ENCODE measurements at regions not wholly inside any gene's neighbourhood (a gene's known extent, or its start where the extent isn't known, plus 50 kb on each side); places are given as distances from the start of the nearest gene placed in this dataset.
"Not testable (repeated sequence)": the region's sequence is repeated elsewhere in the genome, so short reads cannot be mapped to it uniquely, and the experiment has no call there.

- Histone ChIP-seq H3K4me1 (ENCODE audit: control insufficient read depth, insufficient read depth, low read length) (no peaks in the 10 kb centered on the region), H3K9me3 (ENCODE audit: control insufficient read depth, low read length) (no peaks in the 10 kb centered on the region), H3K27me3 (replicated peaks; ENCODE audit: control insufficient read depth, insufficient read depth, low read length) (no peaks in the 10 kb centered on the region), H3K9ac (ENCODE audit: low read length) (no peak overlapping the region), H3K36me3 (ENCODE audit: control insufficient read depth, insufficient read depth, low read length, severe bottlenecking) (no peaks in the 10 kb centered on the region), H3K4me3 (ENCODE audit: low read length) (no peak overlapping the region)
- DNase-seq (ENCODE audit: low read depth): no peak
Observed at GRCh38 chr1:90220941-90221693, 226.2 kb downstream of the ZNF326 start.

- Histone ChIP-seq H3K4me1 (ENCODE audit: control insufficient read depth, insufficient read depth, low read length) (no peaks in the 10 kb centered on the region), H3K27me3 (replicated peaks; ENCODE audit: control insufficient read depth, insufficient read depth, low read length) (no peaks in the 10 kb centered on the region), H3K9ac (ENCODE audit: low read length) (no peak overlapping the region), H3K4me3 (ENCODE audit: low read length) (no peak overlapping the region), H3K9me3 (ENCODE audit: control insufficient read depth, low read length) (no peaks in the 10 kb centered on the region), H3K36me3 (ENCODE audit: control insufficient read depth, insufficient read depth, low read length, severe bottlenecking) (no peaks in the 10 kb centered on the region)
- DNase-seq (ENCODE audit: low read depth): no peak
Observed at GRCh38 chr1:90220496-90220895, 225.6 kb downstream of the ZNF326 start.

- H3K4me3 ChIP-seq (ENCODE audit: low read length); H3K27me3 ChIP-seq (replicated peaks; ENCODE audit: control insufficient read depth, insufficient read depth, low read length); H3K36me3 ChIP-seq (ENCODE audit: control insufficient read depth, insufficient read depth, low read length, severe bottlenecking); DNase-seq (ENCODE audit: low read depth); H3K9ac ChIP-seq (ENCODE audit: low read length); H3K4me1 ChIP-seq (ENCODE audit: control insufficient read depth, insufficient read depth, low read length); H3K9me3 ChIP-seq (ENCODE audit: control insufficient read depth, low read length): not testable (repeated sequence)
Observed at GRCh38 chr1:90219166-90219871, 224.4 kb downstream of the ZNF326 start.

GRCh38 chr1:90210633-90211491, 216.0 kb downstream of the ZNF326 start:
- Histone ChIP-seq H3K36me3 (ENCODE audit: control insufficient read depth, insufficient read depth, low read length, severe bottlenecking) (no peaks in the 10 kb centered on the region), H3K4me3 (ENCODE audit: low read length) (no peak overlapping the region), H3K9ac (ENCODE audit: low read length) (no peak overlapping the region), H3K4me1 (ENCODE audit: control insufficient read depth, insufficient read depth, low read length) (no peaks in the 10 kb centered on the region), H3K27me3 (replicated peaks; ENCODE audit: control insufficient read depth, insufficient read depth, low read length) (peaks cover 10% of the 10 kb centered on the region), H3K9me3 (ENCODE audit: control insufficient read depth, low read length) (no peaks in the 10 kb centered on the region)
- DNase-seq (ENCODE audit: low read depth): no peak

- Histone ChIP-seq H3K27me3 (replicated peaks; ENCODE audit: control insufficient read depth, insufficient read depth, low read length) (peaks cover 10% of the 10 kb centered on the region), H3K9me3 (ENCODE audit: control insufficient read depth, low read length) (no peaks in the 10 kb centered on the region), H3K36me3 (ENCODE audit: control insufficient read depth, insufficient read depth, low read length, severe bottlenecking) (no peaks in the 10 kb centered on the region)
Observed at GRCh38 chr1:90208949-90209348, 214.0 kb downstream of the ZNF326 start.

GRCh38 chr1:90206260-90206659, 211.3 kb downstream of the ZNF326 start:
- no peaks in the 10 kb centered on the region for H3K36me3 ChIP-seq (ENCODE audit: control insufficient read depth, insufficient read depth, low read length, severe bottlenecking)
- H3K9ac ChIP-seq (ENCODE audit: low read length): no peak overlapping the region
- no peaks in the 10 kb centered on the region for H3K4me1 ChIP-seq (ENCODE audit: control insufficient read depth, insufficient read depth, low read length)
- H3K9me3 ChIP-seq (ENCODE audit: control insufficient read depth, low read length): no peaks in the 10 kb centered on the region
- H3K27me3 ChIP-seq (replicated peaks; ENCODE audit: control insufficient read depth, insufficient read depth, low read length): peaks cover 10% of the 10 kb centered on the region
- H3K4me3 ChIP-seq (ENCODE audit: low read length): no peak overlapping the region
- DNase-seq (ENCODE audit: low read depth): no peak

More at GRCh38 chr1:90208949-90209348, 214.0 kb downstream of the ZNF326 start:
- Histone ChIP-seq H3K4me3 (ENCODE audit: low read length) (no peak overlapping the region), H3K9ac (ENCODE audit: low read length) (no peak overlapping the region), H3K4me1 (ENCODE audit: control insufficient read depth, insufficient read depth, low read length) (no peaks in the 10 kb centered on the region)
- no peak for DNase-seq (ENCODE audit: low read depth)

GRCh38 chr1:90204780-90205179, 209.9 kb downstream of the ZNF326 start:
- Histone ChIP-seq H3K36me3 (ENCODE audit: control insufficient read depth, insufficient read depth, low read length, severe bottlenecking) (no peaks in the 10 kb centered on the region), H3K4me1 (ENCODE audit: control insufficient read depth, insufficient read depth, low read length) (no peaks in the 10 kb centered on the region), H3K4me3 (ENCODE audit: low read length) (no peak overlapping the region), H3K9ac (ENCODE audit: low read length) (no peak overlapping the region), H3K9me3 (ENCODE audit: control insufficient read depth, low read length) (no peaks in the 10 kb centered on the region), H3K27me3 (replicated peaks; ENCODE audit: control insufficient read depth, insufficient read depth, low read length) (peaks cover 7% of the 10 kb centered on the region)
- no peak for DNase-seq (ENCODE audit: low read depth)

GRCh38 chr1:90204023-90204590, 209.2 kb downstream of the ZNF326 start:
- Histone ChIP-seq H3K27me3 (replicated peaks; ENCODE audit: control insufficient read depth, insufficient read depth, low read length) (peaks cover under 1% of the 10 kb centered on the region), H3K9ac (ENCODE audit: low read length) (no peak overlapping the region), H3K4me3 (ENCODE audit: low read length) (no peak overlapping the region), H3K4me1 (ENCODE audit: control insufficient read depth, insufficient read depth, low read length) (no peaks in the 10 kb centered on the region), H3K36me3 (ENCODE audit: control insufficient read depth, insufficient read depth, low read length, severe bottlenecking) (no peaks in the 10 kb centered on the region), H3K9me3 (ENCODE audit: control insufficient read depth, low read length) (no peaks in the 10 kb centered on the region)
- no peak for DNase-seq (ENCODE audit: low read depth)

GRCh38 chr1:90201467-90202358, 206.8 kb downstream of the ZNF326 start:
- peak; percentile 10 for DNase-seq (ENCODE audit: low read depth)
- Histone ChIP-seq H3K9me3 (ENCODE audit: control insufficient read depth, low read length) (no peaks in the 10 kb centered on the region), H3K27me3 (replicated peaks; ENCODE audit: control insufficient read depth, insufficient read depth, low read length) (peaks cover 9% of the 10 kb centered on the region), H3K9ac (ENCODE audit: low read length) (no peak overlapping the region), H3K4me3 (ENCODE audit: low read length) (no peak overlapping the region), H3K36me3 (ENCODE audit: control insufficient read depth, insufficient read depth, low read length, severe bottlenecking) (no peaks in the 10 kb centered on the region), H3K4me1 (ENCODE audit: control insufficient read depth, insufficient read depth, low read length) (no peaks in the 10 kb centered on the region)

- no peak for DNase-seq (ENCODE audit: low read depth)
- no peak overlapping the region for H3K4me3 ChIP-seq (ENCODE audit: low read length)
- no peaks in the 10 kb centered on the region for H3K36me3 ChIP-seq (ENCODE audit: control insufficient read depth, insufficient read depth, low read length, severe bottlenecking)
- peaks cover 9% of the 10 kb centered on the region for H3K27me3 ChIP-seq (replicated peaks; ENCODE audit: control insufficient read depth, insufficient read depth, low read length)
- no peaks in the 10 kb centered on the region for H3K4me1 ChIP-seq (ENCODE audit: control insufficient read depth, insufficient read depth, low read length)
- no peaks in the 10 kb centered on the region for H3K9me3 ChIP-seq (ENCODE audit: control insufficient read depth, low read length)
- no peak overlapping the region for H3K9ac ChIP-seq (ENCODE audit: low read length)
Observed at GRCh38 chr1:90200646-90201205, 205.8 kb downstream of the ZNF326 start.

Data from adipocyte (in vitro differentiated cells).